ENCODE measurements at regions not wholly inside any gene's neighbourhood (a gene's known extent, or its start where the extent isn't known, plus 50 kb on each side); places are given as distances from the start of the nearest gene placed in this dataset.

DNA sequence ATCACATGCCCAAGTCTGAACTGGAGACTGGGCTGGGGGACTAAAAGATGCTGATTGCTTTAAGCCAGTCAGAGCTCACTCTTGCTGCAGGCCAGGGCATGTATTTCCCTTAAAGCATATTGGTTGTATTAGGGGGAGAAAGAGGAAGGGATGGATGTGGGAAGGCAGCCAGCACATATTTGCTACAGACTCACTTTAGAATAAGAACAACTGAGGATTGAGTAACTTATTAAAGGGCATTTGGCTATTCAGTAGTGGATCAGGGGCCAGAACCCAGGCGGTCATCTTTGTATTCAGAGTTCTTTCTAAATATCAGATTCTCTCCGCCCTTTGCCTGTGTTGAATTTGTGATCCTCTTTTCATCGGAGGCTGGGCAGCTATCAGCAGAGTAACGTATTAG, 231.7 kb downstream of the HAPSTR1 start:
- no peak for TF ChIP-seq POLR2A (IDR thresholded peaks at IDR 0.05)
- TF ChIP-seq, protein P1, sequence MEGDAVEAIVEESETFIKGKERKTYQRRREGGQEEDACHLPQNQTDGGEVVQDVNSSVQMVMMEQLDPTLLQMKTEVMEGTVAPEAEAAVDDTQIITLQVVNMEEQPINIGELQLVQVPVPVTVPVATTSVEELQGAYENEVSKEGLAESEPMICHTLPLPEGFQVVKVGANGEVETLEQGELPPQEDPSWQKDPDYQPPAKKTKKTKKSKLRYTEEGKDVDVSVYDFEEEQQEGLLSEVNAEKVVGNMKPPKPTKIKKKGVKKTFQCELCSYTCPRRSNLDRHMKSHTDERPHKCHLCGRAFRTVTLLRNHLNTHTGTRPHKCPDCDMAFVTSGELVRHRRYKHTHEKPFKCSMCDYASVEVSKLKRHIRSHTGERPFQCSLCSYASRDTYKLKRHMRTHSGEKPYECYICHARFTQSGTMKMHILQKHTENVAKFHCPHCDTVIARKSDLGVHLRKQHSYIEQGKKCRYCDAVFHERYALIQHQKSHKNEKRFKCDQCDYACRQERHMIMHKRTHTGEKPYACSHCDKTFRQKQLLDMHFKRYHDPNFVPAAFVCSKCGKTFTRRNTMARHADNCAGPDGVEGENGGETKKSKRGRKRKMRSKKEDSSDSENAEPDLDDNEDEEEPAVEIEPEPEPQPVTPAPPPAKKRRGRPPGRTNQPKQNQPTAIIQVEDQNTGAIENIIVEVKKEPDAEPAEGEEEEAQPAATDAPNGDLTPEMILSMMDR (IDR thresholded peaks at IDR 0.05): no peak

Data from body of pancreas (tissue), 4 donors.